ENCODE measurements at regions not wholly inside any gene's neighbourhood (a gene's known extent, or its start where the extent isn't known, plus 50 kb on each side); places are given as distances from the start of the nearest gene placed in this dataset.

- no TSS peak for BruUV-seq (replicated peaks)
- no peak for DNase-seq
- H4K20me1 ChIP-seq (ENCODE audit: insufficient read depth), result no peaks in the 10 kb centered on the region
- no peak for TF ChIP-seq CTCF (conservative IDR thresholded peaks at IDR 0.05)
- TF ChIP-seq EZH2 (IDR thresholded peaks at IDR 0.05; ENCODE audit: low read depth), result no peak
- no peaks in the 10 kb centered on the region for H3K9me3 ChIP-seq (ENCODE audit: insufficient read depth, low read depth)
- no peak overlapping the region for H2AFZ ChIP-seq
- no peaks in the 10 kb centered on the region for H3K79me2 ChIP-seq (ENCODE audit: low read depth)
- H3K4me3 ChIP-seq, result no peak overlapping the region
- intact Hi-C loops (cut with micrococcal nuclease; ENCODE audit: unreplicated experiment), result no loop called here
- no peaks in the 10 kb centered on the region for H3K4me1 ChIP-seq (replicated peaks; ENCODE audit: insufficient read depth)
- no peaks in the 10 kb centered on the region for H3K36me3 ChIP-seq (ENCODE audit: low read depth)
- no peaks in the 10 kb centered on the region for H3K27me3 ChIP-seq (ENCODE audit: insufficient read depth, low read depth)
- H3K27ac ChIP-seq, result no peak overlapping the region
- ChIA-PET POLR2A (ENCODE audit: unreplicated experiment) (no interaction called here), CTCF (no interaction called here)
- no peak overlapping the region for H3K4me2 ChIP-seq
- no peaks in the 10 kb centered on the region for H3F3A ChIP-seq (ENCODE audit: insufficient read depth, low read depth)
- no peaks in the 10 kb centered on the region for H3K9me2 ChIP-seq (ENCODE audit: insufficient read depth)
These were observed 271.1 kb upstream of the C2CD4B start for GRCh38 chr15:62436235-62436634.

DNA sequence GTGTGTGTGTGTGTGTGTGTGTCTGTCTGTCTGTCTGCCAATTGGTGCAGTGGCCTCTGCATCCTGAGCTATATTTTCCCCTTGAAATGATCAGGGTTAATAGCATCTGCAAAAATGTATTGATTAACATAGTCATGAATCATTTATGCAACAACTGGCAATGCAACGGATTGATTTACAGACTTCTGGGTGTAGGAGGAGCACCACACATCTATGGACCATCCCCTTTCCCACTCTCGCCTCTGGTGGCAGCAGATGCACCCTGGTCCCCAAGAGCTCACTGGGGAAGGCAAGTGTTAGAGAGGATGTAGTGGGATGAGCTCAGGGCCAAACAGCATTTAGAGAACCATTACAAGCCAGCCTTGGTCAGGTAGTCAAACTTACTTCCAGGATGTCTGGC is 272.7 kb upstream of the C2CD4B start:
- Histone ChIP-seq H3K27me3 (ENCODE audit: insufficient read depth, low read depth) (no peaks in the 10 kb centered on the region), H3K9me2 (ENCODE audit: insufficient read depth) (no peaks in the 10 kb centered on the region), H3K4me3 (no peak overlapping the region), H3F3A (ENCODE audit: insufficient read depth, low read depth) (no peaks in the 10 kb centered on the region), H3K9me3 (ENCODE audit: insufficient read depth, low read depth) (no peaks in the 10 kb centered on the region), H3K4me1 (replicated peaks; ENCODE audit: insufficient read depth) (no peaks in the 10 kb centered on the region), H4K20me1 (ENCODE audit: insufficient read depth) (no peaks in the 10 kb centered on the region), H3K27ac (no peak overlapping the region), H2AFZ (no peak overlapping the region), H3K4me2 (no peak overlapping the region), H3K36me3 (ENCODE audit: low read depth) (no peaks in the 10 kb centered on the region), H3K79me2 (ENCODE audit: low read depth) (no peaks in the 10 kb centered on the region)
- ChIA-PET POLR2A (ENCODE audit: unreplicated experiment) (no interaction called here), CTCF (no interaction called here)
- DNase-seq, result no peak
- BruUV-seq (replicated peaks), result no TSS peak
- no peak for TF ChIP-seq CTCF (conservative IDR thresholded peaks at IDR 0.05)
- TF ChIP-seq EZH2 (IDR thresholded peaks at IDR 0.05; ENCODE audit: low read depth), result no peak
- intact Hi-C loops (cut with micrococcal nuclease; ENCODE audit: unreplicated experiment), result no loop called here

GRCh38 chr15:62439543-62440016 is 274.5 kb upstream of the C2CD4B start:
- H3F3A ChIP-seq (ENCODE audit: insufficient read depth, low read depth), result no peaks in the 10 kb centered on the region
- CTCF ChIA-PET, result no interaction called here
- DNase-seq, result no peak
- H3K79me2 ChIP-seq (ENCODE audit: low read depth), result no peaks in the 10 kb centered on the region
- H3K9me3 ChIP-seq (ENCODE audit: insufficient read depth, low read depth), result no peaks in the 10 kb centered on the region
- POLR2A ChIA-PET (ENCODE audit: unreplicated experiment), result interaction anchor here (0.6 kb wide), 1 partner anchor 44 kb away, joined by 3 read pairs; no protein-coding TSS in a partner anchor
- H3K36me3 ChIP-seq (ENCODE audit: low read depth), result no peaks in the 10 kb centered on the region
- H3K9me2 ChIP-seq (ENCODE audit: insufficient read depth), result no peaks in the 10 kb centered on the region
- H3K4me1 ChIP-seq (replicated peaks; ENCODE audit: insufficient read depth), result no peaks in the 10 kb centered on the region
- intact Hi-C loops (cut with micrococcal nuclease; ENCODE audit: unreplicated experiment), result no loop called here
- TF ChIP-seq CTCF (conservative IDR thresholded peaks at IDR 0.05), result no peak
- H3K4me2 ChIP-seq, result no peak overlapping the region
- H4K20me1 ChIP-seq (ENCODE audit: insufficient read depth), result no peaks in the 10 kb centered on the region
- BruUV-seq (replicated peaks), result no TSS peak
- no peaks in the 10 kb centered on the region for H3K27me3 ChIP-seq (ENCODE audit: insufficient read depth, low read depth)
- H2AFZ ChIP-seq, result no peak overlapping the region
- H3K27ac ChIP-seq, result no peak overlapping the region
- H3K4me3 ChIP-seq, result no peak overlapping the region
